Heart left ventricle (tissue), 16 donors: ENCODE measurements at regions not wholly inside any gene's neighbourhood (a gene's known extent, or its start where the extent isn't known, plus 50 kb on each side); places are given as distances from the start of the nearest gene placed in this dataset.

ENCODE experiments used
- ATAC-seq, 4 donors: fragments of 200-7000 bp; cut with Tn5 transposase; one replicate each; pipeline ENCODE4 v1.9.1; 2020 to 2022; ENCODE audit warnings: moderate library complexity in 4 of 4, mild to moderate bottlenecking in 3 of 4, moderate number of reproducible peaks in 1 of 4
- DNase-seq, 5 donors: peaks; one replicate each; pipeline ENCODE4 v3.0.0-alpha.2; 2020
- H3K27ac ChIP-seq, 12 donors: fragments of 200-600 bp; sonication (generic) in 4 of 12; one replicate each; pipeline versions ENCODE4 v1.5.0 to v1.8.0; 2016 to 2022; ENCODE audit warnings: mild to moderate bottlenecking in 2 of 12
- H3K27me3 ChIP-seq, 9 donors: fragments of 200-600 bp; sonication (generic) in 2 of 9; one replicate each; pipeline versions ENCODE4 v1.5.1 to v1.8.0; 2016 to 2022; ENCODE audit warnings: mild to moderate bottlenecking in 3 of 9
- H3K36me3 ChIP-seq, 9 donors: fragments of 200-600 bp; sonication (generic) in 2 of 9; one replicate each; pipeline versions ENCODE4 v1.5.0 to v1.8.0; 2018 to 2022; ENCODE audit warnings: mild to moderate bottlenecking in 2 of 9
- H3K4me1 ChIP-seq, 12 donors: fragments of 200-600 bp; sonication (generic) in 4 of 12; one replicate each; pipeline versions ENCODE4 v1.5.0 to v1.8.0; 2016 to 2022; ENCODE audit warnings: mild to moderate bottlenecking in 3 of 12
- H3K4me3 ChIP-seq, 12 donors: fragments of 200-600 bp; sonication (generic) in 4 of 12; one replicate each; pipeline versions ENCODE4 v1.5.0 to v1.8.0; 2017 to 2022; ENCODE audit warnings: mild to moderate bottlenecking in 9 of 12, moderate library complexity in 4 of 12
- H3K9me3 ChIP-seq, 12 donors: fragments of 200-600 bp; sonication (generic) in 4 of 12; one replicate each; pipeline versions ENCODE4 v1.5.0 to v1.8.0; 2016 to 2022; ENCODE audit warnings: mild to moderate bottlenecking in 1 of 12
- POLR2A ChIP-seq, 2 donors: fragments of 450-650 bp; IDR thresholded peaks; one replicate each; pipeline ENCODE4 v1.6.1; 2017; ENCODE audit warnings: antibody characterized with exemption in 2 of 2, mild to moderate bottlenecking in 2 of 2, moderate library complexity in 2 of 2
- WGBS, 4 donors: extraction: QIAGEN DNeasy Blood & Tissue Kit in 2 of 4; methylation state at CpG; one replicate each; pipeline versions ENCODE4 v1.1.5 to v1.1.7; 2013 to 2018; 5-methylcytosine and 5-hydroxymethylcytosine counted together
- intact Hi-C, 10 donors: fragments of 100-400 bp; cut with DNase I; formaldehyde crosslinking; loops; one replicate each; pipeline versions ENCODE4 v1.11.1 to v1.14.2; 2022
- TF ChIP-seq, protein P1 (sequence below), 12 donors: fragments of 200-600 bp; sonication (generic) in 4 of 12; IDR thresholded peaks; one replicate each; pipeline versions ENCODE4 v1.5.0 to v1.8.0; 2018 to 2022; ENCODE audit warnings: antibody characterized with exemption in 12 of 12, mild to moderate bottlenecking in 5 of 12
- donor health status: ischemic (EF 13 %, LVEDD 7.1; RV severe dilation, severe dysfunction).
- donor health status: healthy with polysubstance abuse.
- donor health status: DM: no; HTN: yes; CAD: no.
- donor health status: DM: no; HTN: no; CAD: no.
- donor health status: ischemic (EF 25% LVEDD 6.9; RV normal size, moderate dysfunction).
- donor health status: ischemic (EF 25% LVEDD 5.7; RV mildly dilated, moderate dysfunction).
- donor health status: healthy.
- donor health status: DM: yes; HTN: yes; CAD: no.
- donor health status: ischemic (EF 35%, LVEDD 5.7; RV mildly dilated, moderate dysfunction).
- donor health status: nonischemic (EF 11% LVEDD 7.7; RV severe dilation, severe dysfunction).
- donor health status: DM: yes; HTN: yes; CAD: no.
- donor health status: PGD.
- donor health status: ischemic (EF 29% LVEDD 5.4; RV normal size, mild dysfunction).
- donor health status: nonischemic (EF 23%, LVEDD 6.1; RV moderate dilation, normal function).

DNA sequence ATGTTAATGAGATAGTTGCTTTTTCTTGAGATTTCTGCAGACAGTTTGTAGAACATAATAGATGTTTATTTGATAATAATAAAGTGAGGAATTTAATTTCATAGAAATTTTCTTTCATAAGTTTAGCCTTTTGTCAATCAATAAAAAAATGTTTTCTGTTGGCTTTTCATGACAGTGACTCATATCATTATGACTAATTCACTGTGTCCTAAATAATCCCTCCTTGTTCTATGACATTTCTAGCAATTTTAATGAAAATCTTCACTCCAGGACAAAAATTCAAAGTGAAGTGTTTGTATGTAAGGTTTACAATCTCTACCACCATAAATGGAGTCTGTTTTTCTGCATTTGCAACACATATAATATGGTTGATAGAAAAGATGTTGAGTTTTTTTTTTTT lies 109.9 kb downstream of the UTRN start:
- ATAC-seq, result no peak
- Histone ChIP-seq H3K36me3 (peaks cover 0 to 10% (median 0%) of the 10 kb centered on the region in 9 donors), H3K9me3 (peaks cover 0 to 11% (median 5%) of the 10 kb centered on the region in 12 donors), H3K4me3 (no peak overlapping the region), H3K27ac (no peak overlapping the region), H3K4me1 (peaks cover 0 to 50% (median 7%) of the 10 kb centered on the region in 12 donors), H3K27me3 (no peaks in the 10 kb centered on the region)
- intact Hi-C loops, result no loop called here
- TF ChIP-seq, protein P1, sequence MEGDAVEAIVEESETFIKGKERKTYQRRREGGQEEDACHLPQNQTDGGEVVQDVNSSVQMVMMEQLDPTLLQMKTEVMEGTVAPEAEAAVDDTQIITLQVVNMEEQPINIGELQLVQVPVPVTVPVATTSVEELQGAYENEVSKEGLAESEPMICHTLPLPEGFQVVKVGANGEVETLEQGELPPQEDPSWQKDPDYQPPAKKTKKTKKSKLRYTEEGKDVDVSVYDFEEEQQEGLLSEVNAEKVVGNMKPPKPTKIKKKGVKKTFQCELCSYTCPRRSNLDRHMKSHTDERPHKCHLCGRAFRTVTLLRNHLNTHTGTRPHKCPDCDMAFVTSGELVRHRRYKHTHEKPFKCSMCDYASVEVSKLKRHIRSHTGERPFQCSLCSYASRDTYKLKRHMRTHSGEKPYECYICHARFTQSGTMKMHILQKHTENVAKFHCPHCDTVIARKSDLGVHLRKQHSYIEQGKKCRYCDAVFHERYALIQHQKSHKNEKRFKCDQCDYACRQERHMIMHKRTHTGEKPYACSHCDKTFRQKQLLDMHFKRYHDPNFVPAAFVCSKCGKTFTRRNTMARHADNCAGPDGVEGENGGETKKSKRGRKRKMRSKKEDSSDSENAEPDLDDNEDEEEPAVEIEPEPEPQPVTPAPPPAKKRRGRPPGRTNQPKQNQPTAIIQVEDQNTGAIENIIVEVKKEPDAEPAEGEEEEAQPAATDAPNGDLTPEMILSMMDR (IDR thresholded peaks at IDR 0.05), result no peak
- TF ChIP-seq POLR2A (IDR thresholded peaks at IDR 0.05), result no peak
- no peak for DNase-seq

DNA sequence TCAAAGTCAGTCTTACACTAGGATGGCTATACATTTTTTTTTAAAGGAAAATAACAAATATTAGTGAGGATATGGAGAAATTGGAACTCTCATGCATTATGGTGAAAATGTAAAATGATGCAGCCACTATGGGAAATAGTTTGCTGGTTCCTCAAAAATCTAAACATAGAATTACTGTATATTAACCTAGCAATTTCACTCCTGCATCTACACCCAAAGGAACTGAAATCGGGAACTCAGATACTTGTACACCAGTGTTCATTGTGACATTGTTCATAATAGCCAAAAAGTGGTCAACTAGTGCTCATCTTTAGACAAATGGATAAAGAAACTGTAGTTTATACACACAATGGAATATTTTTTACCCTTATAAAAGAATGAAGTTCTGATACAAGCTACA lies 110.7 kb downstream of the UTRN start:
- WGBS, 4 donors, result 81 to 91% (median 89%) methylated on average over 1 of the region's 1 CpG
- no peak overlapping the region for H3K4me3 ChIP-seq

DNA sequence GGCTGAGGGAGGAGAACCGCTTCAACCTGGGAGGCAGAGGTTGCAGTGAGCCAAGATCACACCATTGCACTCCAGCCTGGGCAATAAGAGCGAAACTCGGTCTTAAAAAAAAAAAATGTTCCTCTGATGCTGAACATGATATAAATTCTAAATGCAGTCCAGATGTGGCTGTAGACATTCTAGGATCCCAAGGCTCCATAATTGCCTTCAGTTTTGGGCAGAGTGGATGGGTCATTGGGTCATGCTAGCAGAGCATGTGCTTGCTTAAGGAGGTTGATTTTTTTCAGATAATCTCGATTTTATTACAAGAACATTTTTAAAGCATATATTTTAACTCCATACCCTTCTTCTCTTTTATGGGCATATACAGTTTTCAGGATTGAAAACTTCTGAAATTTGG lies 112.0 kb downstream of the UTRN start:
- Histone ChIP-seq H3K4me3 (no peak overlapping the region), H3K4me1 (peaks cover 0 to 50% (median 7%) of the 10 kb centered on the region in 12 donors), H3K27ac (no peak overlapping the region), H3K27me3 (no peaks in the 10 kb centered on the region), H3K9me3 (peaks cover 0 to 11% (median 5%) of the 10 kb centered on the region in 12 donors), H3K36me3 (peaks cover 0 to 6% (median 0%) of the 10 kb centered on the region in 9 donors)
- 92 to 95% (median 94%) methylated on average over 4 of the region's 4 CpGs for WGBS, 4 donors
- intact Hi-C loops, result no loop called here
- ATAC-seq, result no peak
- TF ChIP-seq, protein P1 (IDR thresholded peaks at IDR 0.05), result no peak
- no peak for TF ChIP-seq POLR2A (IDR thresholded peaks at IDR 0.05)
- DNase-seq, result no peak

More for the DNA sequence above, 110.7 kb downstream of the UTRN start:
- intact Hi-C loops, result no loop called here
- peaks cover 0 to 11% (median 5%) of the 10 kb centered on the region in 12 donors for H3K9me3 ChIP-seq
- no peaks in the 10 kb centered on the region for H3K27me3 ChIP-seq
- no peak for TF ChIP-seq POLR2A (IDR thresholded peaks at IDR 0.05)
- TF ChIP-seq, protein P1 (IDR thresholded peaks at IDR 0.05), result no peak
- H3K27ac ChIP-seq, result no peak overlapping the region
- peaks cover 0 to 6% (median 0%) of the 10 kb centered on the region in 9 donors for H3K36me3 ChIP-seq
- no peak for ATAC-seq
- peaks cover 0 to 50% (median 7%) of the 10 kb centered on the region in 12 donors for H3K4me1 ChIP-seq
- DNase-seq, result no peak

DNA sequence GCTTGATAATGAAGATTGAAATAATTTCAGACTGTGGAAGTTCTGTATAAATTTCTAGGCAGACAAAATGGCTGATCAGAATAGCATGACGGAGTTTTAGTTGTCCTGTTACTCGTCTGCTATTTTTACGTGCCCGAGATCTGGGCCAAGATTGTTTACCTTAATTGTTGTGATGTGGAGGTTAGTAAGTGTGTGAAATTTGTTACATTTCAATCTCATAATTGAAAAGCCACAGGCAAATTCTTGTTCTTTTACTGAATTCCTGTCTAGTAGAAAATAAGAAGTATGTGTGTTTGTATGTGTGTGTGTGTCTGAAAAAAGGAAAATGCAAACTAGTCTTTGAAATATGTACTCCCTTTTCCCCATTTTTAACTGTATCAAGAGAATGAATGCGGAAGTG lies 115.2 kb downstream of the UTRN start:
- peaks cover 0 to 11% (median 5%) of the 10 kb centered on the region in 12 donors for H3K9me3 ChIP-seq
- intact Hi-C loops, result no loop called here
- H3K4me3 ChIP-seq, result no peak overlapping the region
- peaks cover 0 to 12% (median 3%) of the 10 kb centered on the region in 9 donors for H3K36me3 ChIP-seq
- H3K27ac ChIP-seq, result no peak overlapping the region
- 73 to 85% (median 82%) methylated on average over 5 of the region's 5 CpGs for WGBS, 4 donors
- H3K4me1 ChIP-seq, result peaks cover 0 to 53% (median 13%) of the 10 kb centered on the region in 12 donors
- no peak for ATAC-seq
- no peak for TF ChIP-seq POLR2A (IDR thresholded peaks at IDR 0.05)
- TF ChIP-seq, protein P1 (IDR thresholded peaks at IDR 0.05), result no peak
- no peaks in the 10 kb centered on the region for H3K27me3 ChIP-seq
- no peak for DNase-seq
